Middle frontal gyrus (tissue), 1 donor: ENCODE measurements at regions not wholly inside any gene's neighbourhood (a gene's known extent, or its start where the extent isn't known, plus 50 kb on each side); places are given as distances from the start of the nearest gene placed in this dataset.
"Not testable (repeated sequence)": the region's sequence is repeated elsewhere in the genome, so short reads cannot be mapped to it uniquely, and the experiment has no call there.

Experiments
- DNase-seq: peaks from one replicate; pipeline ENCODE4 v3.0.0-alpha.2; 2015; ENCODE audit warnings: low spot score; ENCODE audit errors: extremely low spot score

- no peak for DNase-seq
These were observed 50.4 kb upstream of the FMOD start for GRCh38 chr1:203401199-203401877.

GRCh38 chr1:203402152-203402551, 51.2 kb upstream of the FMOD start:
- no peak for DNase-seq

- DNase-seq: no peak
These were observed 51.9 kb upstream of the FMOD start for GRCh38 chr1:203402629-203403337.

- DNase-seq: no peak
These were observed 52.7 kb upstream of the FMOD start for GRCh38 chr1:203403586-203403985.

GRCh38 chr1:203404546-203404945, 53.6 kb upstream of the FMOD start:
- no peak for DNase-seq

- DNase-seq: no peak
These were observed 54.9 kb upstream of the FMOD start for GRCh38 chr1:203405703-203406438.

GRCh38 chr1:203406446-203407045, 55.6 kb upstream of the FMOD start:
- DNase-seq: no peak

GRCh38 chr1:203407296-203407695, 56.4 kb upstream of the FMOD start:
- no peak for DNase-seq

GRCh38 chr1:203408486-203409481, 57.9 kb upstream of the FMOD start:
- DNase-seq: peak; percentile 61

- no peak for DNase-seq
These were observed 59.4 kb upstream of the FMOD start for GRCh38 chr1:203410182-203410900.

- DNase-seq: not testable (repeated sequence)
These were observed 60.5 kb upstream of the FMOD start for GRCh38 chr1:203411431-203411830.

- DNase-seq: no peak
These were observed 56.0 kb upstream of the PRELP start for GRCh38 chr1:203419558-203419957.

GRCh38 chr1:203420263-203420662, 55.3 kb upstream of the PRELP start:
- DNase-seq: no peak

GRCh38 chr1:203421246-203421645, 54.4 kb upstream of the PRELP start:
- no peak for DNase-seq

- DNase-seq: no peak
These were observed 53.5 kb upstream of the PRELP start for GRCh38 chr1:203422116-203422515.

GRCh38 chr1:203422656-203423055, 53.0 kb upstream of the PRELP start:
- DNase-seq: no peak

- no peak for DNase-seq
These were observed 51.3 kb upstream of the PRELP start for GRCh38 chr1:203424285-203424684.

- no peak for DNase-seq
These were observed 50.5 kb upstream of the PRELP start for GRCh38 chr1:203424861-203425662.

- DNase-seq: no peak
These were observed 50.0 kb upstream of the PRELP start for GRCh38 chr1:203425663-203425975.
